GM11168 (cell line): ENCODE measurements at regions not wholly inside any gene's neighbourhood (a gene's known extent, or its start where the extent isn't known, plus 50 kb on each side); places are given as distances from the start of the nearest gene placed in this dataset.
"Not testable (repeated sequence)": the region's sequence is repeated elsewhere in the genome, so short reads cannot be mapped to it uniquely, and the experiment has no call there.

Source experiments
- in situ Hi-C: fragments of 300-500 bp; cut with MboI; formaldehyde crosslinking; loops from one replicate; pipeline ENCODE4 v1.12.0; 2022; ENCODE audit warnings: low sequenced_read_pairs; ENCODE audit not compliant: unreplicated experiment

- in situ Hi-C loops = loop anchor here (25.0 kb wide), 1 partner anchor 557 kb away; no protein-coding TSS in a partner anchor
Observed at GRCh38 chr7:106744563-106745091, 83.7 kb upstream of the CCDC71L start.

- in situ Hi-C loops = loop anchor here (25.0 kb wide), 1 partner anchor 560 kb away; no protein-coding TSS in a partner anchor
Observed at GRCh38 chr7:106747301-106747700, 86.3 kb upstream of the CCDC71L start.

- in situ Hi-C loops = loop anchor here (25.0 kb wide), 1 partner anchor 561 kb away; no protein-coding TSS in a partner anchor
Observed at GRCh38 chr7:106747804-106748203, 86.8 kb upstream of the CCDC71L start.

- in situ Hi-C loops = loop anchor here (25.0 kb wide), 1 partner anchor 562 kb away; no protein-coding TSS in a partner anchor
Observed at GRCh38 chr7:106749165-106749564, 88.2 kb upstream of the CCDC71L start.

GRCh38 chr7:106750773-106751172 is 89.8 kb upstream of the CCDC71L start:
- in situ Hi-C loops = no loop called here

- in situ Hi-C loops = no loop called here
Observed at GRCh38 chr7:106752367-106752766, 91.4 kb upstream of the CCDC71L start.

- in situ Hi-C loops = not testable (repeated sequence)
Observed at GRCh38 chr7:106755024-106755423, 94.1 kb upstream of the CCDC71L start.

GRCh38 chr7:106755641-106756040 is 94.7 kb upstream of the CCDC71L start:
- in situ Hi-C loops = no loop called here

GRCh38 chr7:106756071-106756470 is 95.1 kb upstream of the CCDC71L start:
- in situ Hi-C loops = no loop called here

GRCh38 chr7:106756884-106757283 is 95.9 kb upstream of the CCDC71L start:
- in situ Hi-C loops = no loop called here

- in situ Hi-C loops = no loop called here
Observed at GRCh38 chr7:106757846-106758245, 96.9 kb upstream of the CCDC71L start.

- in situ Hi-C loops = not testable (repeated sequence)
Observed at GRCh38 chr7:106762845-106763244, 101.9 kb upstream of the CCDC71L start.

- in situ Hi-C loops = no loop called here
Observed at GRCh38 chr7:106763717-106764116, 101.4 kb upstream of the PIK3CG start.

- in situ Hi-C loops = no loop called here
Observed at GRCh38 chr7:106765727-106766355, 99.2 kb upstream of the PIK3CG start.

- in situ Hi-C loops = no loop called here
Observed at GRCh38 chr7:106766551-106766950, 98.5 kb upstream of the PIK3CG start.

GRCh38 chr7:106767078-106767477 is 98.0 kb upstream of the PIK3CG start:
- in situ Hi-C loops = no loop called here

GRCh38 chr7:106767498-106768323 is 97.4 kb upstream of the PIK3CG start:
- in situ Hi-C loops = no loop called here

GRCh38 chr7:106768324-106768751 is 96.7 kb upstream of the PIK3CG start:
- in situ Hi-C loops = no loop called here

GRCh38 chr7:106770191-106770590 is 94.9 kb upstream of the PIK3CG start:
- in situ Hi-C loops = no loop called here

- in situ Hi-C loops = no loop called here
Observed at GRCh38 chr7:106772655-106773108, 92.4 kb upstream of the PIK3CG start.

GRCh38 chr7:106773228-106773627 is 91.9 kb upstream of the PIK3CG start:
- in situ Hi-C loops = no loop called here
